ENCODE measurements at regions not wholly inside any gene's neighbourhood (a gene's known extent, or its start where the extent isn't known, plus 50 kb on each side); places are given as distances from the start of the nearest gene placed in this dataset.

GRCh38 chr7:125747966-125748365, 818.3 kb upstream of the POT1 start:
- TF ChIP-seq, protein P1, sequence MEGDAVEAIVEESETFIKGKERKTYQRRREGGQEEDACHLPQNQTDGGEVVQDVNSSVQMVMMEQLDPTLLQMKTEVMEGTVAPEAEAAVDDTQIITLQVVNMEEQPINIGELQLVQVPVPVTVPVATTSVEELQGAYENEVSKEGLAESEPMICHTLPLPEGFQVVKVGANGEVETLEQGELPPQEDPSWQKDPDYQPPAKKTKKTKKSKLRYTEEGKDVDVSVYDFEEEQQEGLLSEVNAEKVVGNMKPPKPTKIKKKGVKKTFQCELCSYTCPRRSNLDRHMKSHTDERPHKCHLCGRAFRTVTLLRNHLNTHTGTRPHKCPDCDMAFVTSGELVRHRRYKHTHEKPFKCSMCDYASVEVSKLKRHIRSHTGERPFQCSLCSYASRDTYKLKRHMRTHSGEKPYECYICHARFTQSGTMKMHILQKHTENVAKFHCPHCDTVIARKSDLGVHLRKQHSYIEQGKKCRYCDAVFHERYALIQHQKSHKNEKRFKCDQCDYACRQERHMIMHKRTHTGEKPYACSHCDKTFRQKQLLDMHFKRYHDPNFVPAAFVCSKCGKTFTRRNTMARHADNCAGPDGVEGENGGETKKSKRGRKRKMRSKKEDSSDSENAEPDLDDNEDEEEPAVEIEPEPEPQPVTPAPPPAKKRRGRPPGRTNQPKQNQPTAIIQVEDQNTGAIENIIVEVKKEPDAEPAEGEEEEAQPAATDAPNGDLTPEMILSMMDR (IDR thresholded peaks at IDR 0.05; ENCODE audit: insufficient read depth, low read length, poor library complexity, severe bottlenecking), result no peak
- TF ChIP-seq EZH2phosphoT487 (conservative IDR thresholded peaks at IDR 0.05; ENCODE audit: low read length), result no peak
